ENCODE measurements at regions not wholly inside any gene's neighbourhood (a gene's known extent, or its start where the extent isn't known, plus 50 kb on each side); places are given as distances from the start of the nearest gene placed in this dataset.

GRCh38 chr2:147550995-147551731, 293.7 kb upstream of the ACVR2A start:
- no peak for DNase-seq

- DNase-seq = no peak
Measured at GRCh38 chr2:147549054-147549453, 295.8 kb upstream of the ACVR2A start.

GRCh38 chr2:147548451-147548850, 296.4 kb upstream of the ACVR2A start:
- no peak for DNase-seq

- no peak for DNase-seq
Measured at GRCh38 chr2:147547440-147547839, 297.4 kb upstream of the ACVR2A start.

- DNase-seq = peak; percentile 3
Measured at GRCh38 chr2:147546109-147546508, 298.7 kb upstream of the ACVR2A start.

- no peak for DNase-seq
Measured at GRCh38 chr2:147543056-147543455, 301.8 kb upstream of the ACVR2A start.

GRCh38 chr2:147542351-147542750, 302.5 kb upstream of the ACVR2A start:
- no peak for DNase-seq

GRCh38 chr2:147541314-147541713, 303.5 kb upstream of the ACVR2A start:
- DNase-seq = no peak

- DNase-seq = no peak
Measured at GRCh38 chr2:147538821-147539220, 306.0 kb upstream of the ACVR2A start.

GRCh38 chr2:147538088-147538487, 306.7 kb upstream of the ACVR2A start:
- no peak for DNase-seq

- no peak for DNase-seq
Measured at GRCh38 chr2:147531269-147531668, 313.6 kb upstream of the ACVR2A start.

GRCh38 chr2:147530033-147530432, 314.8 kb upstream of the ACVR2A start:
- DNase-seq = no peak

GRCh38 chr2:147525819-147526489, 318.9 kb upstream of the ACVR2A start:
- no peak for DNase-seq

GRCh38 chr2:147524912-147525311, 319.9 kb upstream of the ACVR2A start:
- DNase-seq = no peak

GRCh38 chr2:147523415-147523814, 321.4 kb upstream of the ACVR2A start:
- no peak for DNase-seq

GRCh38 chr2:147521936-147522335, 322.9 kb upstream of the ACVR2A start:
- no peak for DNase-seq

GRCh38 chr2:147520817-147521216, 324.0 kb upstream of the ACVR2A start:
- no peak for DNase-seq

- no peak for DNase-seq
Measured at GRCh38 chr2:147519178-147519577, 325.7 kb upstream of the ACVR2A start.

- DNase-seq = no peak
Measured at GRCh38 chr2:147515213-147515612, 329.6 kb upstream of the ACVR2A start.

- no peak for DNase-seq
Measured at GRCh38 chr2:147512206-147512605, 332.6 kb upstream of the ACVR2A start.

- no peak for DNase-seq
Measured at GRCh38 chr2:147511491-147511948, 333.3 kb upstream of the ACVR2A start.

GRCh38 chr2:147509821-147510220, 335.0 kb upstream of the ACVR2A start:
- no peak for DNase-seq

- DNase-seq = no peak
Measured at GRCh38 chr2:147506889-147507288, 337.9 kb upstream of the ACVR2A start.
